ENCODE measurements at regions not wholly inside any gene's neighbourhood (a gene's known extent, or its start where the extent isn't known, plus 50 kb on each side); places are given as distances from the start of the nearest gene placed in this dataset.

- no peaks in the 10 kb centered on the region for H3K36me3 ChIP-seq
- TF ChIP-seq CTCF (IDR thresholded peaks at IDR 0.05) (no peak), POLR2A (IDR thresholded peaks at IDR 0.05) (no peak)
- H3K27me3 ChIP-seq: no peaks in the 10 kb centered on the region
- no peak for DNase-seq
- H3K27ac ChIP-seq: no peak overlapping the region
- H3K4me3 ChIP-seq: no peak overlapping the region
- no peaks in the 10 kb centered on the region for H3K4me1 ChIP-seq
- no peaks in the 10 kb centered on the region for H3K9me3 ChIP-seq
- intact Hi-C loops (cut with DNase I; ENCODE audit: low total_unique reads): no loop called here
Observed at GRCh38 chr15:96079882-96080281, 250.6 kb upstream of the NR2F2 start.

- Histone ChIP-seq H3K27ac (no peak overlapping the region), H3K36me3 (no peaks in the 10 kb centered on the region), H3K27me3 (no peaks in the 10 kb centered on the region), H3K9me3 (no peaks in the 10 kb centered on the region), H3K4me1 (no peaks in the 10 kb centered on the region), H3K4me3 (no peak overlapping the region)
- no peak for DNase-seq
- intact Hi-C loops (cut with DNase I; ENCODE audit: low total_unique reads): no loop called here
- TF ChIP-seq POLR2A (IDR thresholded peaks at IDR 0.05) (no peak), CTCF (IDR thresholded peaks at IDR 0.05) (no peak)
Observed at GRCh38 chr15:96086164-96086563, 244.3 kb upstream of the NR2F2 start.

- Histone ChIP-seq H3K36me3 (no peaks in the 10 kb centered on the region), H3K9me3 (no peaks in the 10 kb centered on the region), H3K4me1 (no peaks in the 10 kb centered on the region), H3K4me3 (no peak overlapping the region), H3K27ac (peak overlapping the region; percentile 5 to 26), H3K27me3 (no peaks in the 10 kb centered on the region)
- no peak for DNase-seq
- intact Hi-C loops (cut with DNase I; ENCODE audit: low total_unique reads): no loop called here
- TF ChIP-seq POLR2A (IDR thresholded peaks at IDR 0.05) (no peak), CTCF (IDR thresholded peaks at IDR 0.05) (no peak)
Observed at GRCh38 chr15:96087180-96087884, 243.2 kb upstream of the NR2F2 start.

GRCh38 chr15:96088650-96089049 lies 241.8 kb upstream of the NR2F2 start:
- DNase-seq: no peak
- peak overlapping the region; percentile 32 to 65 for H3K27ac ChIP-seq
- no peaks in the 10 kb centered on the region for H3K4me1 ChIP-seq
- no peaks in the 10 kb centered on the region for H3K9me3 ChIP-seq
- H3K4me3 ChIP-seq: no peak overlapping the region
- no peak for TF ChIP-seq POLR2A (IDR thresholded peaks at IDR 0.05)
- no peak for TF ChIP-seq CTCF (IDR thresholded peaks at IDR 0.05)
- intact Hi-C loops (cut with DNase I; ENCODE audit: low total_unique reads): no loop called here
- H3K27me3 ChIP-seq: no peaks in the 10 kb centered on the region
- H3K36me3 ChIP-seq: no peaks in the 10 kb centered on the region

GRCh38 chr15:96089405-96090058 lies 241.0 kb upstream of the NR2F2 start:
- Histone ChIP-seq H3K27ac (no peak overlapping the region), H3K36me3 (no peaks in the 10 kb centered on the region), H3K27me3 (no peaks in the 10 kb centered on the region), H3K4me3 (no peak overlapping the region), H3K4me1 (no peaks in the 10 kb centered on the region), H3K9me3 (no peaks in the 10 kb centered on the region)
- intact Hi-C loops (cut with DNase I; ENCODE audit: low total_unique reads): no loop called here
- no peak for DNase-seq
- no peak for TF ChIP-seq CTCF (IDR thresholded peaks at IDR 0.05)
- no peak for TF ChIP-seq POLR2A (IDR thresholded peaks at IDR 0.05)

All from uterus (tissue), 3 donors.